HepG2 (cell line): ENCODE measurements at regions not wholly inside any gene's neighbourhood (a gene's known extent, or its start where the extent isn't known, plus 50 kb on each side); places are given as distances from the start of the nearest gene placed in this dataset.
A peak's percentile ranks its signal among the peaks of the same experiment; 100 is the strongest.

Experiments
- ATAC-seq: fragments of 200-7000 bp; cut with Tn5 transposase; 3 replicates; pipeline ENCODE4 v1.9.1; 2020; ENCODE audit warnings: mild to moderate bottlenecking, moderate library complexity
- BruUV-seq: library from RNA; stranded (reverse); fragments of 400-500 nt; replicated peaks from 2 replicates; lab custom pipeline; 2021; lab: Mats Ljungman, UMichigan
- CTCF ChIA-PET: fragments of 300-600 bp; formaldehyde crosslinking; extraction: SDS; loops from one replicate; lab custom pipeline; 2021; ENCODE audit warnings: low total read pairs, inconsistent platforms, low intra/inter-chr PET ratio; lab: Yijun Ruan, JAX
- POLR2A ChIA-PET: fragments of 350-600 bp; sonication (Branson Sonifier 250); formaldehyde crosslinking; loops from one replicate; lab custom pipeline; 2020; ENCODE audit warnings: antibody characterized with exemption, inconsistent platforms; lab: Yijun Ruan, JAX
- DNase-seq: peaks from one replicate; pipeline ENCODE4 v3.0.0-alpha.2; 2015; ENCODE audit warnings: low spot score
- FAIRE-seq: peaks from 3 replicates; lab custom pipeline; 2011; peaks lifted over from hg19 to GRCh38; lab: Jason Lieb, UNC
- H2AFZ ChIP-seq: one replicate; pipeline ENCODE4 v1.6.1; 2011; ENCODE audit warnings: low read length, inconsistent platforms
- H3K27ac ChIP-seq: fragments of 300-600 bp; 3 replicates; pipeline ENCODE4 v1.8.0; 2011; ENCODE audit warnings: mixed run types, mild to moderate bottlenecking, mixed read lengths, low read length, inconsistent platforms; ENCODE audit not compliant: insufficient read depth; ENCODE audit errors: extremely low read length
- H3K27me3 ChIP-seq, 2 experiments: fragments of 200-600 bp in 1 of 2; 2 replicates in 1 of 2; 3 replicates in 1 of 2; pipeline versions ENCODE4 v1.6.0 to v1.8.0; 2011; ENCODE audit warnings: low read length in 2 of 2, mild to moderate bottlenecking in 2 of 2, moderate library complexity in 2 of 2, inconsistent platforms in 1 of 2; ENCODE audit not compliant: insufficient read depth in 2 of 2, control insufficient read depth in 1 of 2
- H3K36me3 ChIP-seq, 2 experiments: fragments of 200-600 bp in 1 of 2; replicated peaks in 1 of 2; 2 replicates in 1 of 2; 3 replicates in 1 of 2; pipeline versions ENCODE4 v1.5.1 to v1.8.0; 2011; ENCODE audit warnings: low read length in 2 of 2, inconsistent platforms in 1 of 2; ENCODE audit not compliant: insufficient read depth in 2 of 2, control insufficient read depth in 1 of 2
- H3K4me1 ChIP-seq: 2 replicates; pipeline ENCODE4 v1.5.1; 2012; ENCODE audit warnings: low read length, inconsistent platforms; ENCODE audit not compliant: insufficient read depth
- H3K4me2 ChIP-seq: 2 replicates; pipeline ENCODE4 v1.6.0; 2011; ENCODE audit warnings: low read depth, low read length, inconsistent platforms
- H3K4me3 ChIP-seq, 3 experiments: fragments of 200-600 bp in 1 of 3; sonication (generic), shearing (Covaris generic) in 1 of 3; replicated peaks in 1 of 3; 2 replicates each; pipeline ENCODE4 v1.5.1; 2011 to 2016; ENCODE audit warnings: low read length in 3 of 3, inconsistent platforms in 2 of 3, low read depth in 2 of 3, mild to moderate bottlenecking in 2 of 3, control low read depth in 1 of 3, mixed read lengths in 1 of 3; ENCODE audit not compliant: insufficient read depth in 1 of 3
- H3K79me2 ChIP-seq: one replicate; pipeline ENCODE4 v1.6.1; 2011; ENCODE audit warnings: low read length, inconsistent platforms; ENCODE audit not compliant: insufficient read depth
- H3K9ac ChIP-seq: 2 replicates; pipeline ENCODE4 v1.6.0; 2011; ENCODE audit warnings: mild to moderate bottlenecking, low read depth, low read length, inconsistent platforms; ENCODE audit not compliant: insufficient read depth
- H3K9me3 ChIP-seq: 2 replicates; pipeline ENCODE4 v1.5.1; 2012; ENCODE audit warnings: mild to moderate bottlenecking, low read length
- H4K20me1 ChIP-seq: 2 replicates; pipeline ENCODE4 v1.6.0; 2011; ENCODE audit warnings: inconsistent platforms, mild to moderate bottlenecking, low read length, moderate library complexity; ENCODE audit not compliant: insufficient read depth
- ARHGAP35 ChIP-seq: sonication (generic); formaldehyde crosslinking; IDR thresholded peaks from 2 replicates; pipeline ENCODE4 v1.9.0; 2022; ENCODE audit warnings: mild to moderate bottlenecking, inconsistent platforms, moderate library complexity, missing genetic modification reagents, borderline replicate concordance
- JUNB ChIP-seq: sonication (generic); formaldehyde crosslinking; IDR thresholded peaks from 2 replicates; pipeline ENCODE4 v1.8.0; 2022; ENCODE audit warnings: missing genetic modification reagents, mild to moderate bottlenecking, borderline replicate concordance
- KDM3A ChIP-seq: IDR thresholded peaks from 2 replicates; pipeline ENCODE4 v1.6.1; 2018; ENCODE audit warnings: low read depth, missing compliant biosample characterization
- RBFOX2 ChIP-seq: fragments of 200-400 bp; formaldehyde crosslinking; IDR thresholded peaks from 2 replicates; pipeline ENCODE4 v1.6.1; 2017; ENCODE audit warnings: low read depth, mild to moderate bottlenecking, low read length
- SALL1 ChIP-seq: sonication (generic); formaldehyde crosslinking; IDR thresholded peaks from 2 replicates; pipeline ENCODE4 v1.8.0; 2022; ENCODE audit warnings: mild to moderate bottlenecking, missing genetic modification reagents
- TERF1 ChIP-seq: sonication (generic); formaldehyde crosslinking; IDR thresholded peaks from 2 replicates; pipeline ENCODE4 v1.8.0; 2022; ENCODE audit warnings: mild to moderate bottlenecking, missing genetic modification reagents, moderate library complexity
- TFAP4 ChIP-seq: sonication (generic); IDR thresholded peaks from 2 replicates; pipeline ENCODE4 v1.6.1; 2016; ENCODE audit warnings: low read depth, borderline replicate concordance
- ZBTB26 ChIP-seq: IDR thresholded peaks from 2 replicates; pipeline ENCODE4 v1.6.1; 2016; ENCODE audit warnings: missing compliant biosample characterization, missing genetic modification reagents, borderline replicate concordance
- ZBTB38 ChIP-seq: sonication (generic); formaldehyde crosslinking; IDR thresholded peaks from 2 replicates; pipeline ENCODE4 v1.5.1; 2020; ENCODE audit warnings: mild to moderate bottlenecking, missing genetic modification reagents
- ZNF24 ChIP-seq: fragments of 450-650 bp; IDR thresholded peaks from 2 replicates; pipeline ENCODE4 v1.6.1; 2017; ENCODE audit warnings: antibody characterized with exemption, mild to moderate bottlenecking
- ZNF33B ChIP-seq: sonication (generic); formaldehyde crosslinking; IDR thresholded peaks from 2 replicates; pipeline ENCODE4 v1.5.1; 2020; ENCODE audit warnings: mild to moderate bottlenecking, missing genetic modification reagents
- ZNF709 ChIP-seq: sonication (generic); formaldehyde crosslinking; IDR thresholded peaks from 2 replicates; pipeline ENCODE4 v1.5.0; 2020; ENCODE audit warnings: mild to moderate bottlenecking, missing genetic modification reagents
- ZSCAN12 ChIP-seq: sonication (generic); formaldehyde crosslinking; IDR thresholded peaks from 2 replicates; pipeline ENCODE4 v1.9.0; 2021; ENCODE audit warnings: mild to moderate bottlenecking, missing genetic modification reagents
- WGBS: methylation state at CpG from one replicate; pipeline ENCODE4 v1.1.6; 2017; ENCODE audit warnings: low lambda C conversion rate; 5-methylcytosine and 5-hydroxymethylcytosine counted together
- in situ Hi-C: cut with HindIII; loops from 2 replicates; pipeline ENCODE4 v1.10.0; 2017; ENCODE audit warnings: low pct_unique_long_range_greater_than_20kb; ENCODE audit not compliant: extremely low pct_ligation_motif_present
- intact Hi-C: fragments of 100-400 bp; cut with micrococcal nuclease; formaldehyde crosslinking; loops from one replicate; pipeline ENCODE4 v1.10.0; 2022; ENCODE audit not compliant: unreplicated experiment

GRCh38 chr6:149213829-149214228 is 103.7 kb upstream of the TAB2 start:
- peak; percentile 4 for FAIRE-seq
- no peak overlapping the region for H2AFZ ChIP-seq
- no peak overlapping the region for H3K9ac ChIP-seq
- H3K4me2 ChIP-seq: no peak overlapping the region
- no peaks in the 10 kb centered on the region for H3K9me3 ChIP-seq
- in situ Hi-C loops (no loop called here), intact Hi-C loops (no loop called here)
- ATAC-seq: no peak
- H3K27me3 ChIP-seq: peaks cover 1 to 26% of the 10 kb centered on the region in 2 experiments; a peak in 4 of 5 replicates
- TF ChIP-seq RBFOX2 (no peak), ZSCAN12 (CRISPR knock-in tag) (no peak), ZBTB26 (CRISPR knock-in tag) (no peak), JUNB (CRISPR knock-in tag) (no peak), ZNF33B (CRISPR knock-in tag) (no peak), TFAP4 (no peak), KDM3A (CRISPR knock-in tag) (no peak), ZNF709 (CRISPR knock-in tag) (no peak), ZNF24 (no peak), ARHGAP35 (CRISPR knock-in tag) (no peak), ZBTB38 (CRISPR knock-in tag) (no peak), TERF1 (no peak), SALL1 (CRISPR knock-in tag) (no peak)
- WGBS: 16% methylated on average over 4 of the region's 4 CpGs
- CTCF ChIA-PET: no interaction called here
- no peaks in the 10 kb centered on the region for H3K4me1 ChIP-seq
- POLR2A ChIA-PET: no interaction called here
- H3K4me3 ChIP-seq: no peak overlapping the region
- H4K20me1 ChIP-seq: no peaks in the 10 kb centered on the region
- H3K27ac ChIP-seq: no peak overlapping the region
- H3K79me2 ChIP-seq: no peaks in the 10 kb centered on the region
- BruUV-seq: no TSS peak
- no peak for DNase-seq
- no peaks in the 10 kb centered on the region for H3K36me3 ChIP-seq
